Naive thymus-derived CD8-positive, alpha-beta T cell (primary cell): ENCODE measurements at regions not wholly inside any gene's neighbourhood (a gene's known extent, or its start where the extent isn't known, plus 50 kb on each side); places are given as distances from the start of the nearest gene placed in this dataset.
A peak's percentile ranks its signal among the peaks of the same experiment; 100 is the strongest.

Experiments
- ATAC-seq, 2 donors: fragments of 150-1000 bp; cut with Tn5 transposase in 1 of 2; sonication (Bioruptor Pico), chemical (Tn5 transposase) in 1 of 2; 1 replicate in 1 of 2; 2 replicates in 1 of 2; pipeline ENCODE4 v1.10.0; 2021; ENCODE audit warnings: mild to moderate bottlenecking in 2 of 2, moderate library complexity in 2 of 2
- POLR2A ChIA-PET: fragments of 350-600 bp; sonication (Branson Sonifier 250); formaldehyde crosslinking; loops from one replicate; lab custom pipeline; 2021; ENCODE audit warnings: antibody characterized with exemption; lab: Charles Lee
- DNase-seq, 10 donors: peaks; one replicate each; pipeline versions ENCODE4 v3.0.0 to v3.0.0-alpha.2; 2020 to 2022
- H3K27ac Mint-ChIP-seq, 10 donors: one replicate each; pipeline ENCODE4 v1.8.0; 2020 to 2022; ENCODE audit warnings: mild to moderate bottlenecking in 10 of 10, mixed read lengths in 10 of 10, moderate library complexity in 4 of 10, inconsistent platforms in 1 of 10
- H3K27me3 Mint-ChIP-seq, 5 donors: one replicate each; pipeline ENCODE4 v1.8.0; 2021 to 2022; ENCODE audit warnings: mixed read lengths in 5 of 5
- H3K36me3 Mint-ChIP-seq, 3 donors: one replicate each; pipeline ENCODE4 v1.8.0; 2020 to 2022; ENCODE audit warnings: mixed read lengths in 3 of 3, mild to moderate bottlenecking in 2 of 3, inconsistent platforms in 1 of 3
- H3K4me1 Mint-ChIP-seq, 4 donors: one replicate each; pipeline ENCODE4 v1.8.0; 2021 to 2022; ENCODE audit warnings: mixed read lengths in 4 of 4
- H3K4me3 Mint-ChIP-seq, 10 donors: one replicate each; pipeline ENCODE4 v1.8.0; 2020 to 2022; ENCODE audit warnings: mild to moderate bottlenecking in 10 of 10, mixed read lengths in 10 of 10, moderate library complexity in 6 of 10, inconsistent platforms in 1 of 10
- H3K9me3 Mint-ChIP-seq, 9 donors: one replicate each; pipeline ENCODE4 v1.8.0; 2020 to 2022; ENCODE audit warnings: mixed read lengths in 9 of 9, mild to moderate bottlenecking in 3 of 9, inconsistent platforms in 1 of 9, moderate library complexity in 1 of 9

DNA sequence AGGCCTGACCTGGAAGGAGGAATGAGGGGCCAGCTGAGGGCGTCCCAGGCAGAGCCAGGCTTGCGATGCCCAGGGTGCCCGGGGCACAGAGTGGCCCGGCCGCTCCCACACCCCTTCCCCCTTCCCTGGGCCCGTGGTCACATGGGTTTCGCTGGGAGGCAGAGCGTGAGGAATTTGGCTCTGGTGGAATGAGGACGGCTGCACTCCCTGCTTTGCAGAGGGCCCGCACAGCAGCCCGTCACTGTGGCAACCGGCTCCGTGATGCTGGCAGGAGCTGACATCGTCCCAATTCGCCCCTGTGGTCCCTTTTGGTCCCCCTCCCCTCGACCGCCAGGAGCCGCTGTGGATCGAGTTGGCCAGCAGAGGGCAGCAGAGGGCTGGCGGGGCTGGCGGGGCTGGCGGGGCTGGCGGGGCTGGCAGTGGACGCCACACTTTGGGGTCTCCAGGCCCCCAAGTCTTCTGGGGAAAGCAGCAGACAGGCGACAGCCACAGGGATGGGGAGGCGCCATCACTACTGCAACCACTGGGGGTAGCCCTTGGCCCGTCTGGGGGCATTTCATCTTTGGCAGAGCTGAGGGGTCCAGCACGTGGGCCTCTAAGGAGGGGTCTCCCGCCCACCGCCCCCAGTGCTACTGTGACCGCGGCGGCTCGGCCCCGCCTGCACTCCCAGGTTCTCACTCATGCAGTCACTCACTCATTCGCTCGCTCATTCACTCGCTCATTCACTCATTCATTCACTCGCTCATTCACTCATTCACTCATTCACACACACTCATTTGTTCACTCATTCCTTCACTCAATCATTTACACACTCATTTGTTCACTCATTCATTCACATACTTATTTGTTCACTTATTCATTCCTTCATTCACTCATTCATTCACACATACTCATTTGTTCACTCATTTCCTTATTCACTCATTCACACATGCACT is 49.7 kb upstream of the BHLHE23 start:
- POLR2A ChIA-PET = interaction anchor here (0.6 kb wide), 1 partner anchor 227 kb away, joined by 4 read pairs; no protein-coding TSS in a partner anchor
- peaks cover 0 to 3% (median 0%) of the 10 kb centered on the region in 4 donors for H3K4me1 Mint-ChIP-seq
- DNase-seq = peak; percentile 28 to 80 (median 54)
- H3K36me3 Mint-ChIP-seq = no peaks in the 10 kb centered on the region
- ATAC-seq = peak; percentile 74 to 85
- no peaks in the 10 kb centered on the region for H3K9me3 Mint-ChIP-seq
- H3K27ac Mint-ChIP-seq = no peak overlapping the region
- peaks cover 6 to 31% (median 14%) of the 10 kb centered on the region in 5 donors for H3K27me3 Mint-ChIP-seq
- no peak overlapping the region for H3K4me3 Mint-ChIP-seq
